D721Med (cell line): ENCODE measurements at regions not wholly inside any gene's neighbourhood (a gene's known extent, or its start where the extent isn't known, plus 50 kb on each side); places are given as distances from the start of the nearest gene placed in this dataset.

Experiments used
- DNase-seq: peaks from one replicate; pipeline ENCODE4 v3.0.0; 2011; ENCODE audit warnings: low spot score; ENCODE audit not compliant: insufficient read length
- FAIRE-seq: peaks from 2 replicates; lab custom pipeline; 2011; peaks lifted over from hg19 to GRCh38; lab: Jason Lieb, UNC
- TF ChIP-seq, protein P1 (sequence below): IDR thresholded peaks from 2 replicates; pipeline ENCODE4 v1.5.1; 2012; ENCODE audit warnings: mild to moderate bottlenecking, control low read depth; ENCODE audit not compliant: insufficient read depth; ENCODE audit errors: missing control alignments

DNA sequence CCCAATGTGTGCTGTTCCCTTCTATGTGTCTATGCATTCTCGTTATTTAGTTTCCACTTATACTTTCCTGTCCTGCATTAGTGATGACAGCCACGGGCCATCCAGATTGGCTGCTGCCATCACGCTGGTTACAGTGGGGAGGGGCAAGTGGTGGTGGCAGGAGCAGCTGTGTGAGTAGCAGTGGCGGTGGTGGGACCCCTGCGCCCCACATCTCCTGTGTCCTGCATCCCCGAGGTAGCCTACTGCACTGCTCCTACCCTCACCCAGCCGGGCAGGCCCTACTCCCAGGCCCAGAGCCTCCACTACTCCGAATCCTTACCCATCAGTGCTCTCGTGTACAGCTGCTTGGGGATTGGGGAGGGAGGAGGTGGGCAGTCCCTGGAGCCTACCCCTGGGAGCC, 798.7 kb upstream of the AGA start:
- no peak for FAIRE-seq
- DNase-seq: no peak
- TF ChIP-seq, protein P1, sequence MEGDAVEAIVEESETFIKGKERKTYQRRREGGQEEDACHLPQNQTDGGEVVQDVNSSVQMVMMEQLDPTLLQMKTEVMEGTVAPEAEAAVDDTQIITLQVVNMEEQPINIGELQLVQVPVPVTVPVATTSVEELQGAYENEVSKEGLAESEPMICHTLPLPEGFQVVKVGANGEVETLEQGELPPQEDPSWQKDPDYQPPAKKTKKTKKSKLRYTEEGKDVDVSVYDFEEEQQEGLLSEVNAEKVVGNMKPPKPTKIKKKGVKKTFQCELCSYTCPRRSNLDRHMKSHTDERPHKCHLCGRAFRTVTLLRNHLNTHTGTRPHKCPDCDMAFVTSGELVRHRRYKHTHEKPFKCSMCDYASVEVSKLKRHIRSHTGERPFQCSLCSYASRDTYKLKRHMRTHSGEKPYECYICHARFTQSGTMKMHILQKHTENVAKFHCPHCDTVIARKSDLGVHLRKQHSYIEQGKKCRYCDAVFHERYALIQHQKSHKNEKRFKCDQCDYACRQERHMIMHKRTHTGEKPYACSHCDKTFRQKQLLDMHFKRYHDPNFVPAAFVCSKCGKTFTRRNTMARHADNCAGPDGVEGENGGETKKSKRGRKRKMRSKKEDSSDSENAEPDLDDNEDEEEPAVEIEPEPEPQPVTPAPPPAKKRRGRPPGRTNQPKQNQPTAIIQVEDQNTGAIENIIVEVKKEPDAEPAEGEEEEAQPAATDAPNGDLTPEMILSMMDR: no peak

DNA sequence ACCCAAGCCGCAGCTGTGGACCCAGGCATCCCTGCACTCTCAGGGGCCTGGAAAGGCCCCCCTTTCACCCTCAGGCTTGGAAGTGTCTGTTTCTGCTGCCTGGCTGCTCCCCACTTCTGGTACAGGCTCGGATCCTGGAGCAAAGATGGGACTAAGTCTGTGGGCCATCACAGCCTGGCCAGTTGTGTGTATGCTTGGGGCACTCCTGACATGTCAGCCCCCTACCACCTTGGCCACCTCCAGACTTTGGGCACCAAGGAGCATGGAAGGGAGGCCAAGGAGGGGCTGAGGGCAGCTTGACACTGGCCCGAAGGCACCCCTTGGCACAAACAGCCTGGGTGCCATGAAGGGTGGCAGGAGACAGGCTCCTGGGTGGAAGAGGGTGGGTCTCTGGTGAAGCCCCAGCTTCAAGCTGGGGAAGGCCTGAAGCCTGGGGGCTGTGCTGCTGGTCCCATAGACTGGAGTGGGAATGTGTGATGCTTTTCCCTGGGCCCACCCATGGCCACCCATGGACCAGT, 799.4 kb upstream of the AGA start:
- no peak for FAIRE-seq
- DNase-seq: no peak
- TF ChIP-seq, protein P1: no peak

GRCh38 chr4:178242655-178243054, 800.4 kb upstream of the AGA start:
- no peak for DNase-seq
- TF ChIP-seq, protein P1: no peak
- no peak for FAIRE-seq

DNA sequence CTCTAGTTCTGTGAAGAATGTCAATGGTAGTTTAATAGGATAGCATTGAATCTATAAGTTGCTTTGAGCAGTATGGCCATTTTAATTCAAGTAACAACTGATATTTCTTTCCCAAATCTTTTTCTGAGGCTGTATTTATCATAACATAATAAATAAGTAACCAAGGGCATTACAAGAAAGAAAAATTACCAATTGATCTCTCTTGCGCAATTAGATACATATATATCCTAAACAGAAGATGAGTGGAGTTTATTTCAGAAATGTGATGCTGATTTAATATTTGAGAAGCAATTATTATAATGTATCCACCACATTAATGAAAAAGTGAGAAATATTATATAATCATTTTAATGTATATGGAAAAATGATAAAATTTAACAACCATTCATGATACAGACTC, 802.5 kb upstream of the AGA start:
- TF ChIP-seq, protein P1: no peak
- DNase-seq: no peak
- no peak for FAIRE-seq

DNA sequence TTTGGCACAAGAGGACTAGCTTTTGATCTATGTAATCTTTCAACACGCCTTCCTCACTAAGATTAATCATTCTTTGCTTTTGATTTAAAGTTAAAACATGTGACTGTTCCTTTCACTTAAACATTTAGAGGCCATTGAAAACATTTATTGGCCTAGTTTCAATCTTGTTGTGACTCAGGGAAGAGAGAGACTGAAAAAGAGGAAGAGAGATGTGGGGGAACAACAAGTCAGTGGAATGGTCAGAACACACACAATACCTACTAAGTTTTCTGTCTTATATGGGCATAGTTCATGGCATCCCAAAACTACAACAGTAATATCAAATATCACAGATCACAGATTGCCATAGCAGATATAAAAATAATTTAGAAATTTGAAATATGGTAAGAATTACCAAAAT, 812.9 kb upstream of the AGA start:
- DNase-seq (no peak), FAIRE-seq (no peak)
- TF ChIP-seq, protein P1: no peak

DNA sequence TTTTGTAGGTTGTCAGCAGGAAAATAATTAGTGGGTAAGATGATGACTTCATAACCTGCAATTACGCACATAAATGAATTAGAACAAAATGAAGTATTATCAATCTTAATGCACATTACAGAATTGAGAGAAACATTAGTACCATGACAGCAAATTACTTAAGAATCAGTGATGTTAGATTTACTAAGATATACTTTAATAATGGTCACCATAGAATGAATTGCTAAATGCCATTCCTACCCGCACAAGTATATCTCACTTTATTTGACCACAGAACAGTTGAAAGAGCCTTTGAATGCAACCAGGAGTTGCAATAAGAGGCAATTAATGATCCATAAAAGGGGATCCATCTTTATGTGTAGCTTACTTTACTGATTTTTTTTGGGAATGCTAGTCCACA, 816.4 kb upstream of the AGA start:
- no peak for FAIRE-seq
- TF ChIP-seq, protein P1: no peak

GRCh38 chr4:178259566-178259965, 817.3 kb upstream of the AGA start:
- FAIRE-seq (no peak), DNase-seq (no peak)
- TF ChIP-seq, protein P1: no peak

More for the DNA sequence above, 816.4 kb upstream of the AGA start:
- no peak for DNase-seq
